ENCODE measurements at regions not wholly inside any gene's neighbourhood (a gene's known extent, or its start where the extent isn't known, plus 50 kb on each side); places are given as distances from the start of the nearest gene placed in this dataset.
"Not testable (repeated sequence)": the region's sequence is repeated elsewhere in the genome, so short reads cannot be mapped to it uniquely, and the experiment has no call there.

- no peak for DNase-seq
These were observed 444.7 kb upstream of the NFIA start for GRCh38 chr1:60637651-60638050.

GRCh38 chr1:60636946-60637345 lies 445.4 kb upstream of the NFIA start:
- no peak for DNase-seq

GRCh38 chr1:60634106-60634505 lies 448.3 kb upstream of the NFIA start:
- no peak for DNase-seq

GRCh38 chr1:60622486-60622885 lies 459.9 kb upstream of the NFIA start:
- no peak for DNase-seq

GRCh38 chr1:60621368-60621851 lies 461.0 kb upstream of the NFIA start:
- DNase-seq = no peak

- no peak for DNase-seq
These were observed 462.3 kb upstream of the NFIA start for GRCh38 chr1:60620087-60620486.

GRCh38 chr1:60619581-60619980 lies 462.8 kb upstream of the NFIA start:
- DNase-seq = no peak

- DNase-seq = no peak
These were observed 466.7 kb upstream of the NFIA start for GRCh38 chr1:60615666-60616065.

GRCh38 chr1:60612790-60613189 lies 469.6 kb upstream of the NFIA start:
- no peak for DNase-seq

GRCh38 chr1:60606921-60607320 lies 475.4 kb upstream of the NFIA start:
- DNase-seq = not testable (repeated sequence)

- no peak for DNase-seq
These were observed 481.8 kb upstream of the NFIA start for GRCh38 chr1:60600532-60600931.

GRCh38 chr1:60599574-60599973 lies 482.8 kb upstream of the NFIA start:
- DNase-seq = no peak

GRCh38 chr1:60598041-60598910 lies 484.1 kb upstream of the NFIA start:
- no peak for DNase-seq

- DNase-seq = no peak
These were observed 485.3 kb upstream of the NFIA start for GRCh38 chr1:60596791-60597750.

- DNase-seq = no peak
These were observed 490.8 kb upstream of the NFIA start for GRCh38 chr1:60591583-60591982.

GRCh38 chr1:60589916-60590315 lies 492.4 kb upstream of the NFIA start:
- DNase-seq = no peak

- DNase-seq = no peak
These were observed 493.2 kb upstream of the NFIA start for GRCh38 chr1:60589046-60589748.

GRCh38 chr1:60584371-60584770 lies 498.0 kb upstream of the NFIA start:
- no peak for DNase-seq

- DNase-seq = no peak
These were observed 498.7 kb upstream of the NFIA start for GRCh38 chr1:60583696-60584095.

- no peak for DNase-seq
These were observed 500.7 kb upstream of the NFIA start for GRCh38 chr1:60581455-60582220.

GRCh38 chr1:60577029-60577428 lies 503.5 kb upstream of the C1orf87 start:
- DNase-seq = no peak

GRCh38 chr1:60575326-60575977 lies 501.9 kb upstream of the C1orf87 start:
- no peak for DNase-seq

Measured in activated CD4-positive, alpha-beta T cell treated with anti-CD3 and anti-CD28 coated beads, Interleukin-2, amount 50 U/mL, for 48 hours (primary cell).